HEK293 (cell line): ENCODE measurements at regions not wholly inside any gene's neighbourhood (a gene's known extent, or its start where the extent isn't known, plus 50 kb on each side); places are given as distances from the start of the nearest gene placed in this dataset.

Experiments used
- CTCF ChIP-seq: fragments of 450-650 bp; formaldehyde crosslinking; IDR thresholded peaks from 2 replicates; pipeline ENCODE4 v1.5.1; 2016; ENCODE audit warnings: missing biosample characterization, missing genetic modification characterization
- ZFP3 ChIP-seq: fragments of 450-650 bp; formaldehyde crosslinking; IDR thresholded peaks from 2 replicates; pipeline ENCODE4 v1.5.1; 2016; ENCODE audit warnings: low read depth, missing biosample characterization, missing genetic modification characterization
- ZNF211 ChIP-seq: fragments of 450-650 bp; formaldehyde crosslinking; IDR thresholded peaks from 2 replicates; pipeline ENCODE4 v1.5.1; 2016; ENCODE audit warnings: low read depth, missing biosample characterization, missing genetic modification characterization

- no peak for TF ChIP-seq ZFP3
- TF ChIP-seq CTCF (tag by site-specific recombination): no peak
- TF ChIP-seq ZNF211 (tag by site-specific recombination): no peak
Measured at GRCh38 chr1:226792368-226792767, 53.3 kb upstream of the ITPKB start.
